ENCODE measurements at regions not wholly inside any gene's neighbourhood (a gene's known extent, or its start where the extent isn't known, plus 50 kb on each side); places are given as distances from the start of the nearest gene placed in this dataset.
"Not testable (repeated sequence)": the region's sequence is repeated elsewhere in the genome, so short reads cannot be mapped to it uniquely, and the experiment has no call there.

DNA sequence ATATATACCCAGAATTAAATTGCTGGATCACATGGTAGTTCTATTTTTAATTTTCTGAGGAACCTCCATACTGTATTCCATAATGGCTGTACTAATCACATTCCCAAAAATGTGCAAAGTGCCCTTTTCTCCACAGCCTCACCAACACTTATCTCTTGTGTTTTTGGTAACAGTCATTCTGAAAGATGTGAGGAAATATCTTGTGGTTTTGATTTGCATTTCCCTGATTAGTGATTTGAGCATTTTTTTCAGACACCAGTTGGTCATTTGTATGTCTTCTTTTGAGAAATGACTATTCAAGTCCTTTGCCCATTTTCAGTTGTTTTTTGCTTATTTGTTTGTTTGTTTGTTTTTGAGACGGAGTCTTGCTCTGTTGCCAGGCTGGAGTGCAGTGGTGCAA, 98.1 kb upstream of the SIMC1 start:
- not testable (repeated sequence) for H3K9ac ChIP-seq (ENCODE audit: low read length); H2BK5ac ChIP-seq (ENCODE audit: low read length); H3K27ac ChIP-seq (ENCODE audit: low read depth, low read length); H3K23ac ChIP-seq (ENCODE audit: low read length); H3K4me2 ChIP-seq (ENCODE audit: low read length); H3K36me3 ChIP-seq (ENCODE audit: control insufficient read depth, insufficient read depth, low read length); H2AK5ac ChIP-seq (ENCODE audit: low read length); H3K4ac ChIP-seq (ENCODE audit: low read depth, low read length); DNase-seq; H3K56ac ChIP-seq (ENCODE audit: low read length); H3K27me3 ChIP-seq (ENCODE audit: insufficient read depth, low read length, poor library complexity); H4K5ac ChIP-seq (ENCODE audit: low read length); H3K79me1 ChIP-seq (ENCODE audit: low read length); H3K18ac ChIP-seq (ENCODE audit: low read length); H2BK15ac ChIP-seq (replicated peaks; ENCODE audit: low read depth); H3K4me3 ChIP-seq (ENCODE audit: low read length); H4K8ac ChIP-seq (ENCODE audit: low read depth, low read length); H3K79me2 ChIP-seq (ENCODE audit: control insufficient read depth, insufficient read depth, low read length); H2BK120ac ChIP-seq (ENCODE audit: low read depth, low read length); H3K4me1 ChIP-seq (ENCODE audit: control insufficient read depth, low read depth, low read length)
- WGBS (ENCODE audit: extremely low coverage, insufficient coverage, low lambda C conversion rate): no CpG with 5 or more reads among the region's 1 CpG

GRCh38 chr5:176144508-176144907, 93.7 kb upstream of the SIMC1 start:
- Histone ChIP-seq H3K4me2 (ENCODE audit: low read length) (no peak overlapping the region), H3K23ac (ENCODE audit: low read length) (no peak overlapping the region), H2AK5ac (ENCODE audit: low read length) (no peak overlapping the region)

GRCh38 chr5:176149948-176150347, 88.3 kb upstream of the SIMC1 start:
- H3K56ac ChIP-seq (ENCODE audit: low read length); H3K79me1 ChIP-seq (ENCODE audit: low read length); H3K36me3 ChIP-seq (ENCODE audit: control insufficient read depth, insufficient read depth, low read length); H2BK120ac ChIP-seq (ENCODE audit: low read depth, low read length); H3K4ac ChIP-seq (ENCODE audit: low read depth, low read length); H3K4me2 ChIP-seq (ENCODE audit: low read length); H3K27me3 ChIP-seq (ENCODE audit: insufficient read depth, low read length, poor library complexity); H3K27ac ChIP-seq (ENCODE audit: low read depth, low read length); H2BK5ac ChIP-seq (ENCODE audit: low read length); H3K4me3 ChIP-seq (ENCODE audit: low read length); DNase-seq; H3K18ac ChIP-seq (ENCODE audit: low read length); H3K9ac ChIP-seq (ENCODE audit: low read length); H3K4me1 ChIP-seq (ENCODE audit: control insufficient read depth, low read depth, low read length); H3K79me2 ChIP-seq (ENCODE audit: control insufficient read depth, insufficient read depth, low read length); H4K8ac ChIP-seq (ENCODE audit: low read depth, low read length); H4K5ac ChIP-seq (ENCODE audit: low read length); H3K23ac ChIP-seq (ENCODE audit: low read length); H2AK5ac ChIP-seq (ENCODE audit: low read length); H2BK15ac ChIP-seq (replicated peaks; ENCODE audit: low read depth): not testable (repeated sequence)
- WGBS (ENCODE audit: extremely low coverage, insufficient coverage, low lambda C conversion rate): no CpG with 5 or more reads among the region's 3 CpGs

More at GRCh38 chr5:176144508-176144907, 93.7 kb upstream of the SIMC1 start:
- no peak overlapping the region for H4K8ac ChIP-seq (ENCODE audit: low read depth, low read length)
- H3K56ac ChIP-seq (ENCODE audit: low read length): no peak overlapping the region
- no peak overlapping the region for H3K27ac ChIP-seq (ENCODE audit: low read depth, low read length)
- H3K36me3 ChIP-seq (ENCODE audit: control insufficient read depth, insufficient read depth, low read length): no peaks in the 10 kb centered on the region
- no peak overlapping the region for H4K5ac ChIP-seq (ENCODE audit: low read length)
- H3K79me2 ChIP-seq (ENCODE audit: control insufficient read depth, insufficient read depth, low read length): no peaks in the 10 kb centered on the region
- no CpG with 5 or more reads among the region's 2 CpGs for WGBS (ENCODE audit: extremely low coverage, insufficient coverage, low lambda C conversion rate)
- H3K4ac ChIP-seq (ENCODE audit: low read depth, low read length): no peak overlapping the region
- H3K79me1 ChIP-seq (ENCODE audit: low read length): no peaks in the 10 kb centered on the region
- no peak for DNase-seq
- H3K4me1 ChIP-seq (ENCODE audit: control insufficient read depth, low read depth, low read length): no peaks in the 10 kb centered on the region
- H2BK5ac ChIP-seq (ENCODE audit: low read length): no peak overlapping the region
- no peak overlapping the region for H3K18ac ChIP-seq (ENCODE audit: low read length)
- H2BK120ac ChIP-seq (ENCODE audit: low read depth, low read length): no peak overlapping the region
- no peak overlapping the region for H2BK15ac ChIP-seq (replicated peaks; ENCODE audit: low read depth)
- H3K27me3 ChIP-seq (ENCODE audit: insufficient read depth, low read length, poor library complexity): no peaks in the 10 kb centered on the region
- no peak overlapping the region for H3K4me3 ChIP-seq (ENCODE audit: low read length)
- no peak overlapping the region for H3K9ac ChIP-seq (ENCODE audit: low read length)

DNA sequence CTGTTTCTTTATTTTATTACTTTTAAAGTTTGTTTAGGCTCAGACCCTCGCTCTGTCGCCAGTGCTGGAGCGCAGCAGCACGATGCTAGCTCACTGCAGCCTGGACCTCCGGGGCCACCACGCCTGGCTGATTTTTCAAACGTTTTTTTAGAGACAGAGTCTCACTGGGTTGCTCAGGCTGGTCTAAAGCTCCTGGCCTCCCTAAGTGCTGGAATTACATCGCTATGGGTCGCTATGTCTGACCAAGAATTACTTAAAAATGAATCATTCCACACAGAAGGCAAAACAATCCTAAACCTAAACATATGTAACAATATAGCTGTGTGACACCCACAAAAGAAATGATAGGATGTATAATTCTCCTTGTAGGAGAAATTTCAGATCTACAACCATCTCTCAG, 86.9 kb upstream of the SIMC1 start:
- WGBS (ENCODE audit: extremely low coverage, insufficient coverage, low lambda C conversion rate): no CpG with 5 or more reads among the region's 9 CpGs
- no peak overlapping the region for H4K5ac ChIP-seq (ENCODE audit: low read length)
- no peak overlapping the region for H3K9ac ChIP-seq (ENCODE audit: low read length)
- no peaks in the 10 kb centered on the region for H3K79me2 ChIP-seq (ENCODE audit: control insufficient read depth, insufficient read depth, low read length)
- H3K56ac ChIP-seq (ENCODE audit: low read length): no peak overlapping the region
- no peak overlapping the region for H3K4me3 ChIP-seq (ENCODE audit: low read length)
- H4K8ac ChIP-seq (ENCODE audit: low read depth, low read length): no peak overlapping the region
- no peaks in the 10 kb centered on the region for H3K36me3 ChIP-seq (ENCODE audit: control insufficient read depth, insufficient read depth, low read length)
- H3K27ac ChIP-seq (ENCODE audit: low read depth, low read length): no peak overlapping the region
- H3K4me1 ChIP-seq (ENCODE audit: control insufficient read depth, low read depth, low read length): peaks cover 4% of the 10 kb centered on the region
- no peak overlapping the region for H2BK5ac ChIP-seq (ENCODE audit: low read length)
- H3K79me1 ChIP-seq (ENCODE audit: low read length): no peaks in the 10 kb centered on the region
- H3K18ac ChIP-seq (ENCODE audit: low read length): no peak overlapping the region
- no peak overlapping the region for H2BK120ac ChIP-seq (ENCODE audit: low read depth, low read length)
- H3K4me2 ChIP-seq (ENCODE audit: low read length): no peak overlapping the region
- no peak overlapping the region for H3K4ac ChIP-seq (ENCODE audit: low read depth, low read length)
- H2AK5ac ChIP-seq (ENCODE audit: low read length): no peak overlapping the region
- H3K27me3 ChIP-seq (ENCODE audit: insufficient read depth, low read length, poor library complexity): no peaks in the 10 kb centered on the region
- H2BK15ac ChIP-seq (replicated peaks; ENCODE audit: low read depth): no peak overlapping the region
- no peak for DNase-seq
- H3K23ac ChIP-seq (ENCODE audit: low read length): no peak overlapping the region

- H4K8ac ChIP-seq (ENCODE audit: low read depth, low read length): no peak overlapping the region
- H3K4ac ChIP-seq (ENCODE audit: low read depth, low read length): no peak overlapping the region
- no peak overlapping the region for H3K18ac ChIP-seq (ENCODE audit: low read length)
- H4K5ac ChIP-seq (ENCODE audit: low read length): no peak overlapping the region
- H2BK5ac ChIP-seq (ENCODE audit: low read length): no peak overlapping the region
- H3K4me1 ChIP-seq (ENCODE audit: control insufficient read depth, low read depth, low read length): peaks cover 4% of the 10 kb centered on the region
- no peak overlapping the region for H3K9ac ChIP-seq (ENCODE audit: low read length)
- H2BK15ac ChIP-seq (replicated peaks; ENCODE audit: low read depth): no peak overlapping the region
- no CpG with 5 or more reads among the region's 13 CpGs for WGBS (ENCODE audit: extremely low coverage, insufficient coverage, low lambda C conversion rate)
- DNase-seq: peak; percentile 69
- no peaks in the 10 kb centered on the region for H3K27me3 ChIP-seq (ENCODE audit: insufficient read depth, low read length, poor library complexity)
- no peak overlapping the region for H2BK120ac ChIP-seq (ENCODE audit: low read depth, low read length)
- H3K27ac ChIP-seq (ENCODE audit: low read depth, low read length): peak overlapping the region; percentile 29
- no peak overlapping the region for H2AK5ac ChIP-seq (ENCODE audit: low read length)
- H3K79me1 ChIP-seq (ENCODE audit: low read length): no peaks in the 10 kb centered on the region
- peak overlapping the region; percentile 39 for H3K56ac ChIP-seq (ENCODE audit: low read length)
- H3K79me2 ChIP-seq (ENCODE audit: control insufficient read depth, insufficient read depth, low read length): no peaks in the 10 kb centered on the region
- H3K4me3 ChIP-seq (ENCODE audit: low read length): no peak overlapping the region
- no peak overlapping the region for H3K23ac ChIP-seq (ENCODE audit: low read length)
- no peak overlapping the region for H3K4me2 ChIP-seq (ENCODE audit: low read length)
- no peaks in the 10 kb centered on the region for H3K36me3 ChIP-seq (ENCODE audit: control insufficient read depth, insufficient read depth, low read length)
Observed at GRCh38 chr5:176152191-176152929, 85.9 kb upstream of the SIMC1 start.

GRCh38 chr5:176152930-176153311, 85.3 kb upstream of the SIMC1 start:
- H3K79me2 ChIP-seq (ENCODE audit: control insufficient read depth, insufficient read depth, low read length): no peaks in the 10 kb centered on the region
- H3K79me1 ChIP-seq (ENCODE audit: low read length): no peaks in the 10 kb centered on the region
- no CpG with 5 or more reads among the region's 3 CpGs for WGBS (ENCODE audit: extremely low coverage, insufficient coverage, low lambda C conversion rate)
- H3K4ac ChIP-seq (ENCODE audit: low read depth, low read length): no peak overlapping the region
- no peak overlapping the region for H2AK5ac ChIP-seq (ENCODE audit: low read length)
- H3K23ac ChIP-seq (ENCODE audit: low read length): no peak overlapping the region
- no peak overlapping the region for H3K27ac ChIP-seq (ENCODE audit: low read depth, low read length)
- H3K4me2 ChIP-seq (ENCODE audit: low read length): no peak overlapping the region
- H4K8ac ChIP-seq (ENCODE audit: low read depth, low read length): no peak overlapping the region
- H3K27me3 ChIP-seq (ENCODE audit: insufficient read depth, low read length, poor library complexity): no peaks in the 10 kb centered on the region
- peak; percentile 13 for DNase-seq
- H3K4me1 ChIP-seq (ENCODE audit: control insufficient read depth, low read depth, low read length): peaks cover 4% of the 10 kb centered on the region
- no peak overlapping the region for H2BK5ac ChIP-seq (ENCODE audit: low read length)
- no peak overlapping the region for H3K4me3 ChIP-seq (ENCODE audit: low read length)
- H2BK15ac ChIP-seq (replicated peaks; ENCODE audit: low read depth): no peak overlapping the region
- H3K56ac ChIP-seq (ENCODE audit: low read length): no peak overlapping the region
- H3K36me3 ChIP-seq (ENCODE audit: control insufficient read depth, insufficient read depth, low read length): no peaks in the 10 kb centered on the region
- no peak overlapping the region for H3K9ac ChIP-seq (ENCODE audit: low read length)
- no peak overlapping the region for H3K18ac ChIP-seq (ENCODE audit: low read length)
- no peak overlapping the region for H4K5ac ChIP-seq (ENCODE audit: low read length)
- H2BK120ac ChIP-seq (ENCODE audit: low read depth, low read length): no peak overlapping the region

Data from mesendoderm (in vitro differentiated cells).